Hippocampal formation (tissue), 2 donors: ENCODE measurements at regions not wholly inside any gene's neighbourhood (a gene's known extent, or its start where the extent isn't known, plus 50 kb on each side); places are given as distances from the start of the nearest gene placed in this dataset.
"Not testable (repeated sequence)": the region's sequence is repeated elsewhere in the genome, so short reads cannot be mapped to it uniquely, and the experiment has no call there.

Experiments
- DNase-seq, 2 donors: peaks; one replicate each; lab custom pipeline; 2025; lab: John Stamatoyannopoulos, UW

GRCh38 chr15:96172417-96172816 lies 158.1 kb upstream of the NR2F2 start:
- DNase-seq = no peak

- DNase-seq = no peak
Observed at GRCh38 chr15:96176831-96177230, 153.7 kb upstream of the NR2F2 start.

- DNase-seq = no peak
Observed at GRCh38 chr15:96177279-96177678, 153.2 kb upstream of the NR2F2 start.

GRCh38 chr15:96180087-96180748 lies 150.3 kb upstream of the NR2F2 start:
- no peak for DNase-seq

GRCh38 chr15:96181217-96181616 lies 149.3 kb upstream of the NR2F2 start:
- no peak for DNase-seq

GRCh38 chr15:96181873-96182301 lies 148.6 kb upstream of the NR2F2 start:
- DNase-seq = no peak

- no peak for DNase-seq
Observed at GRCh38 chr15:96182736-96183513, 147.6 kb upstream of the NR2F2 start.

GRCh38 chr15:96183514-96183850 lies 147.0 kb upstream of the NR2F2 start:
- no peak for DNase-seq

- DNase-seq = no peak
Observed at GRCh38 chr15:96183867-96184266, 146.6 kb upstream of the NR2F2 start.

GRCh38 chr15:96184297-96184696 lies 146.2 kb upstream of the NR2F2 start:
- DNase-seq = no peak

- DNase-seq = no peak
Observed at GRCh38 chr15:96186105-96186504, 144.4 kb upstream of the NR2F2 start.

GRCh38 chr15:96187341-96188305 lies 142.9 kb upstream of the NR2F2 start:
- no peak for DNase-seq

GRCh38 chr15:96197721-96198120 lies 132.8 kb upstream of the NR2F2 start:
- no peak for DNase-seq

GRCh38 chr15:96199111-96199510 lies 131.4 kb upstream of the NR2F2 start:
- no peak for DNase-seq

- no peak for DNase-seq
Observed at GRCh38 chr15:96200357-96200967, 130.0 kb upstream of the NR2F2 start.

GRCh38 chr15:96201696-96202095 lies 128.8 kb upstream of the NR2F2 start:
- DNase-seq = no peak

GRCh38 chr15:96205588-96205987 lies 124.9 kb upstream of the NR2F2 start:
- DNase-seq = not testable (repeated sequence)

- no peak for DNase-seq
Observed at GRCh38 chr15:96207377-96208006, 123.0 kb upstream of the NR2F2 start.

GRCh38 chr15:96209285-96209735 lies 121.2 kb upstream of the NR2F2 start:
- DNase-seq = no peak

- DNase-seq = no peak
Observed at GRCh38 chr15:96213045-96213444, 117.5 kb upstream of the NR2F2 start.

- DNase-seq = no peak
Observed at GRCh38 chr15:96213896-96214295, 116.6 kb upstream of the NR2F2 start.
